ENCODE measurements at regions not wholly inside any gene's neighbourhood (a gene's known extent, or its start where the extent isn't known, plus 50 kb on each side); places are given as distances from the start of the nearest gene placed in this dataset.
"Not testable (repeated sequence)": the region's sequence is repeated elsewhere in the genome, so short reads cannot be mapped to it uniquely, and the experiment has no call there.

DNA sequence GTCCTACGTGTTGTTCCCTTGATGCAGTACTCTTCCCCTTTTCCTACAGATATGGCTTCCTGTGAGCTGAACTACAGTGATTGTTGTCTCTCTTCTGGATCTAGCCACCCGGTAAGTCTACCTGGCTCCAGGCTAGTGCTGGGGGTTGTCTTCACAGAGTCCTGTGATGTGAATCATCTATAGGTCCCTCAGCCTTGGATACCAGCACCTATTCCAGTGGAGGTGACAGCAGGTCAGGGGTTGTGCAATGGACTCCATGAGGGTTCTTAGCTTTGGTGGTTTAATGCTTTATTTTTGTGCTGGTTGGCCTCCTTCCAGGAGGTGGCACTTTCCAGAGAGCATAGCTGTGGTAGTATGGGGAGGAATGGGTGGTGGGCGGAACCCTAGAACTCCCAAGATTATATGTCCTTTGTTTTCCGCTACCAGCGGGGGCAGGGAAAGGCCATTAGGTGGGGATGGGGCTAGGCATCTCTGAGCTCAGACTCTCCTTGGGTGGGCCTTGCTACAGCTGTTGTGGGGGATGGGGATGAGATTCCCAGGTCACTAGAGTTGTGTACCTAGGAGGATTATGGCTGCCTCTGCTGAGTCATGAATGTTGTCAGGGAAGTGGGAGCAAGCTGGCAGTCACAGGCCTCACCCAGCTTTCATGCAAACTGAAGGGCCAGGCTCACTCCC lies 121.4 kb upstream of the ANKRD50 start:
- Histone ChIP-seq H2AFZ (ENCODE audit: low read length) (no peak overlapping the region), H3K79me2 (ENCODE audit: insufficient read depth, low read length) (no peaks in the 10 kb centered on the region), H3K4me2 (ENCODE audit: insufficient read depth, low read length) (no peak overlapping the region), H3K36me3 (ENCODE audit: insufficient read depth, low read length) (no peaks in the 10 kb centered on the region), H3K4me1 (ENCODE audit: insufficient read depth, low read length) (no peaks in the 10 kb centered on the region), H3K9me3 (ENCODE audit: low read depth, low read length) (peaks cover 2% of the 10 kb centered on the region), H3K4me3 (ENCODE audit: insufficient read depth, low read length) (no peak overlapping the region), H4K20me1 (ENCODE audit: insufficient read depth, low read length) (no peaks in the 10 kb centered on the region), H3K27me3 (ENCODE audit: insufficient read depth, low read length) (no peaks in the 10 kb centered on the region), H3K27ac (ENCODE audit: low read depth, low read length) (no peak overlapping the region)
- DNase-seq (ENCODE audit: insufficient read length, low spot score, missing footprints): no peak
- no peak for TF ChIP-seq CTCF (IDR thresholded peaks at IDR 0.05; ENCODE audit: extremely low read depth, low read depth, low read length)

- H4K20me1 ChIP-seq (ENCODE audit: insufficient read depth, low read length): no peaks in the 10 kb centered on the region
- H3K27me3 ChIP-seq (ENCODE audit: insufficient read depth, low read length): no peaks in the 10 kb centered on the region
- H3K27ac ChIP-seq (ENCODE audit: low read depth, low read length): no peak overlapping the region
- H3K4me1 ChIP-seq (ENCODE audit: insufficient read depth, low read length): no peaks in the 10 kb centered on the region
- no peak for TF ChIP-seq CTCF (IDR thresholded peaks at IDR 0.05; ENCODE audit: extremely low read depth, low read depth, low read length)
- H3K79me2 ChIP-seq (ENCODE audit: insufficient read depth, low read length): no peaks in the 10 kb centered on the region
- DNase-seq (ENCODE audit: insufficient read length, low spot score, missing footprints): no peak
- H3K4me2 ChIP-seq (ENCODE audit: insufficient read depth, low read length): no peak overlapping the region
- no peaks in the 10 kb centered on the region for H3K9me3 ChIP-seq (ENCODE audit: low read depth, low read length)
- H3K36me3 ChIP-seq (ENCODE audit: insufficient read depth, low read length): no peaks in the 10 kb centered on the region
- H2AFZ ChIP-seq (ENCODE audit: low read length): no peak overlapping the region
- H3K4me3 ChIP-seq (ENCODE audit: insufficient read depth, low read length): no peak overlapping the region
Measured at GRCh38 chr4:124828382-124828781, 115.8 kb upstream of the ANKRD50 start.

- TF ChIP-seq CTCF (IDR thresholded peaks at IDR 0.05; ENCODE audit: extremely low read depth, low read depth, low read length): no peak
- H3K36me3 ChIP-seq (ENCODE audit: insufficient read depth, low read length): no peaks in the 10 kb centered on the region
- H3K9me3 ChIP-seq (ENCODE audit: low read depth, low read length): no peaks in the 10 kb centered on the region
- DNase-seq (ENCODE audit: insufficient read length, low spot score, missing footprints): no peak
- no peak overlapping the region for H3K4me2 ChIP-seq (ENCODE audit: insufficient read depth, low read length)
- H4K20me1 ChIP-seq (ENCODE audit: insufficient read depth, low read length): no peaks in the 10 kb centered on the region
- no peak overlapping the region for H2AFZ ChIP-seq (ENCODE audit: low read length)
- H3K27ac ChIP-seq (ENCODE audit: low read depth, low read length): no peak overlapping the region
- H3K4me1 ChIP-seq (ENCODE audit: insufficient read depth, low read length): no peaks in the 10 kb centered on the region
- H3K27me3 ChIP-seq (ENCODE audit: insufficient read depth, low read length): no peaks in the 10 kb centered on the region
- no peaks in the 10 kb centered on the region for H3K79me2 ChIP-seq (ENCODE audit: insufficient read depth, low read length)
- no peak overlapping the region for H3K4me3 ChIP-seq (ENCODE audit: insufficient read depth, low read length)
Measured at GRCh38 chr4:124817531-124817930, 105.0 kb upstream of the ANKRD50 start.

- not testable (repeated sequence) for H3K27ac ChIP-seq (ENCODE audit: low read depth, low read length); H3K9me3 ChIP-seq (ENCODE audit: low read depth, low read length); H3K27me3 ChIP-seq (ENCODE audit: insufficient read depth, low read length); H3K4me1 ChIP-seq (ENCODE audit: insufficient read depth, low read length); H3K4me3 ChIP-seq (ENCODE audit: insufficient read depth, low read length); H3K36me3 ChIP-seq (ENCODE audit: insufficient read depth, low read length); H3K79me2 ChIP-seq (ENCODE audit: insufficient read depth, low read length); H2AFZ ChIP-seq (ENCODE audit: low read length); DNase-seq (ENCODE audit: insufficient read length, low spot score, missing footprints); H4K20me1 ChIP-seq (ENCODE audit: insufficient read depth, low read length); H3K4me2 ChIP-seq (ENCODE audit: insufficient read depth, low read length)
Measured at GRCh38 chr4:124812203-124812602, 99.7 kb upstream of the ANKRD50 start.
